ENCODE measurements at regions not wholly inside any gene's neighbourhood (a gene's known extent, or its start where the extent isn't known, plus 50 kb on each side); places are given as distances from the start of the nearest gene placed in this dataset.
"Not testable (repeated sequence)": the region's sequence is repeated elsewhere in the genome, so short reads cannot be mapped to it uniquely, and the experiment has no call there.

DNA sequence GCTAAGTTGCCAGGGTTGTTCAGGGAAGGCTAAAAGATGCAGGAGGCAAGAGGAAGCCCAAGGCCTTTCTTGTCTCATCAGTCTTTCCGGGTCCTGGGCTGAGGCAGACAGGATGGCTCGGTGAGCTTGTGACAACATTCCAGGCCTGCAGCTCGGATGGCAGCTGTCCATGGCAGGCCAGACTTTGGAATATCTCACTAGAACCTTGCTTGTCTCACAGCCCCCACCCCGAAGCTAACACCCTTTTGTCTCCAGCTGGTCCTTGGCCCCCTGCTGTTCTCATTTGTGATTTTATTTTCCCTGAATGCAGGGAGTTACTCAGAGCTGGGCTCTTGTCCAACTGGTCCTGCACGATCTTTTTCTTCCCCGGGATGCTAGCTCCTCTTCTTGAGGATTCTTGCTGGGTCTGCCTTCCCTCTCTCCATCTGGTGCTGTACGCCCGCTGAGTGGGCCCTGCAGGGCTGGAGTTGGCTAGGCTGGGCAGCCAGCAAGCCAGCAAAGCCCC, 477.2 kb upstream of the CAMK1G start:
- TF ChIP-seq CTCF (IDR thresholded peaks at IDR 0.05), result no peak
- no peak for TF ChIP-seq ZFX (IDR thresholded peaks at IDR 0.05; ENCODE audit: borderline replicate concordance)
- H3K27ac ChIP-seq, result no peak overlapping the region

DNA sequence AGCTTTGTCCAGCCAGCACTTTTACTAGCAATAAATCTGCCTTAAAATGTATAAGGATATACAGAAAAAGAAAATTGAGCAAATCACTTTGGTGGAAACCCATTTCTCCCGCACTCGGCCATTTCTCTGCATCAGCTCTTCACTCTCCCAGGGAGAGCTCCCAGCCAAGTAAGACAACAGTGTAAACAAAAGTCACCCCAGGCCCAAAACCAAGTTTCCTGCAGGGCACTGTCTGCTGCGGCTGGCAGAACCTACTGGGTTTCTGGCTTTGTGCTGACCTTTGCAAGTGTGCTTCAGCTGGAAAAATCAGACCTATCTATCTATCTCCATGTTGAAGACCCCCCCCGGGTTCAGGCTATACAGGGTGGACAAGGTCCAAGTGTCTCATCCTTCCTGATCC, 476.7 kb upstream of the CAMK1G start:
- no peak for TF ChIP-seq CTCF (IDR thresholded peaks at IDR 0.05)
- no peak for TF ChIP-seq ZFX (IDR thresholded peaks at IDR 0.05; ENCODE audit: borderline replicate concordance)
- no peak overlapping the region for H3K27ac ChIP-seq

DNA sequence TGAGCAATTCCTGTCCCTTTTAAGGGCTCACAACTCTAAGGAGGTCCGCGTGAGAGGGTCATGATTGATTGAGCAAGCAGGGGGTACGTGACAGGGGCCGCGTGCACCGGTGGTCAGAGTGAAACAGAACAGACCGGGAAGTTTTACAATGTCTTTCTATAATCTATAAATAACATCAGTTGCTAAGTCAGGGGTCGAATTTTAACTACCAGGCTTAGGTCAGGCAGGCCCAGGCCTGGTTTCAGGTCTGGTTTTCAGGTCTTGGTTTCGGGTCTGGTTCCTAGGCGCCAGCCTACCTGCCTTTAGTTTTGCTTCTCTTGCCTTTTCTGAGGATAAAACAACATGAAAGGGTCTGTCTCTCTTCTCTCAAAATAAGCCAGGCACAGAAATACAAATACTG, 476.0 kb upstream of the CAMK1G start:
- H3K27ac ChIP-seq, result no peak overlapping the region
- TF ChIP-seq ZFX (IDR thresholded peaks at IDR 0.05; ENCODE audit: borderline replicate concordance), result no peak
- no peak for TF ChIP-seq CTCF (IDR thresholded peaks at IDR 0.05)

DNA sequence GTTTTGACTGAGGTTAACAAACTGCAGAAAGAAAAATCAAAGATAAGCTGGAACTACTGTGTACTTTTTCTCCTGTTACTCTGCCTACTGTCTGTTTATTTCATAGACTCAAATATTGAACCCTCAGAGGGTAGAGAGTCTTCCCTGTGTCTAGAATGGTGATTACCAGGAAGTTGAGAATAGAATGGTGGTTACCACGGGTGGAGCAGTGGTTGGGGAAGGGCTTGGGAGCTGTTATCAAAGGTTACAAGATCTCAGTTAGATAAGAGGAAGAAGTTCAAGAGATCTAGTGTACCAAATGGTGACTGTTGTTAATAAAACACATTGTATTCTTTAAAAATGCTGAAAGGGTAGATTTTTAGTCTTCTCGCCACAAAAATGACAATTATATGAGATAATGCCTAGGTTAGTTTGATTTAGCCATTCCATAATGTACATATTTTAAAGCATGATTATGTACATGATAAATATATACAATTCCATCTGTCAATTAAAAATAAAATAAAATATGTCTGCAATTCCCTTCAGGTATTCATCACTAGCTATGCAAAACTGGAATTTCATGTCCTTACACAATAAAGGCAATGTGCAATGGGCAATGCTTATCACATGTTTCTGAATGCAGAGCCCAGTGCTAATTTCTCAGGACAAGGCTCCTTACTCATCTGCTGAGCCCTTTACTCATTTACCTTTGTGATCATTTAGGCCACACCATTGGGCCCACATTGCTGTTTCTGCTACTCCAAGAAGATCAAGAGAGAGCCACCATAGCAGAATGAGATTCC, 474.3 kb upstream of the CAMK1G start:
- no peak for TF ChIP-seq CTCF (IDR thresholded peaks at IDR 0.05)
- TF ChIP-seq ZFX (IDR thresholded peaks at IDR 0.05; ENCODE audit: borderline replicate concordance), result no peak

DNA sequence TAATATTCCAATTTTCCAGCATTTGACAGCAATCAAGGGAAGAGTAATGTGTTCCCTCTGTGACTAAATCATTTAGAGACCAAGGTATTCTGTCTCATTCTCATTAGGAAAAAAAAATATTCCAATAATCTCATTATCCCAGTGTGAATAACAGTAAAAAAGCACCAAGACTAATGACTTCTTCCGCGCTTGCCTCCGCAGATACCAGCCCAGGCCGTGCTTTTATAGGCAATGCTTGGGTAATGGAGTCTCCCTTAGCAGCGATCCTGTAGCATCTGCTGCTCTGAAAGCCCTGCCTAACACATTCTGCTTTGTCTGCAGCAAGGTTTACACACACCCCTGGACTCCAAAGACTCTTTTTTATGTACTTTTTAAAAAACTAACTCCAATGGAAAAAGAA, 470.0 kb upstream of the CAMK1G start:
- no peak overlapping the region for H3K27ac ChIP-seq
- TF ChIP-seq ZFX (IDR thresholded peaks at IDR 0.05; ENCODE audit: borderline replicate concordance) (no peak), CTCF (IDR thresholded peaks at IDR 0.05) (no peak)

More for the DNA sequence above, 474.3 kb upstream of the CAMK1G start:
- H3K27ac ChIP-seq, result no peak overlapping the region

GRCh38 chr1:209116705-209117104, 466.8 kb upstream of the CAMK1G start:
- TF ChIP-seq CTCF (IDR thresholded peaks at IDR 0.05) (no peak), ZFX (IDR thresholded peaks at IDR 0.05; ENCODE audit: borderline replicate concordance) (no peak)
- H3K27ac ChIP-seq, result no peak overlapping the region

DNA sequence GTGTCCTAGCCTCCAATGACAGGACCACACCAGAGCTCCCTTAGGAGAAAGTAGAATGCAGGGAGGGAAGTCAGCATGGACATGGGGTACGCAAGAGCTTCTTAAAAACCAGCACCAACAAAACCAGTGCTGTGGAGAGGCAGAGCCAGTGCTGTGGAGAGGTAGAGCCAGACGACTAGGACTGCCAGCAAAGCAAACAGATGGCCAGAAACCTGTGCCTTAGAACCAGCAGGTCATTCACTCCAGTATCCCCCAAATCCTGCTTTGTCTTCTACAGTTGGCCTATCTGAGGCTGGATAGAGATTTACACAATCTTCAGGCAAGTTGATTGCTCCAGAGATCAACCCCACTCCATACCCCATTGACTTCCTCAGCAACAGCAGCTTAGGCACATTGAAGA, 459.9 kb upstream of the CAMK1G start:
- no peak for TF ChIP-seq CTCF (IDR thresholded peaks at IDR 0.05)
- no peak for TF ChIP-seq ZFX (IDR thresholded peaks at IDR 0.05; ENCODE audit: borderline replicate concordance)
- no peak overlapping the region for H3K27ac ChIP-seq

DNA sequence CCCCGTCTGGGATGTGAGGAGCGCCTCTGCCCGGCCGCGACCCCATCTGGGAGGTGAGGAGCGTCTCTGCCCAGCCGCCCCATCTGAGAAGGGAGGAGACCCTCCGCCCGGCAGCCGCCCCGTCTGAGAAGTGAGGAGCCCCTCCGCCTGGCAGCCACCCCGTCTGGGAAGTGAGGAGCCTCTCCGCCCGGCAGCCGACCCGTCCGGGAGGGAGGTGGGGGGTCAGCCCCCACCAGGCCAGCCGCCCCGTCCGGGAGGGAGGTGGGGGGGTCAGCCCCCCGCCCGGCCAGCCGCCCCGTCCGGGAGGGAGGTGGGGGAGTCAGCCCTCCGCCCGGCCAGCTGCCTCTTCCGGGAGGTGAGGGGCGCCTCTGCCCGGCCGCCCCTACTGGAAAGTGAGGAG, 454.4 kb upstream of the CAMK1G start:
- H3K27ac ChIP-seq, result not testable (repeated sequence)
